NCI-H2107 (cell line): ENCODE measurements at regions not wholly inside any gene's neighbourhood (a gene's known extent, or its start where the extent isn't known, plus 50 kb on each side); places are given as distances from the start of the nearest gene placed in this dataset.
"Not testable (repeated sequence)": the region's sequence is repeated elsewhere in the genome, so short reads cannot be mapped to it uniquely, and the experiment has no call there.

Source experiments
- DNase-seq: peaks from one replicate; lab custom pipeline; 2025; lab: John Stamatoyannopoulos, UW

DNA sequence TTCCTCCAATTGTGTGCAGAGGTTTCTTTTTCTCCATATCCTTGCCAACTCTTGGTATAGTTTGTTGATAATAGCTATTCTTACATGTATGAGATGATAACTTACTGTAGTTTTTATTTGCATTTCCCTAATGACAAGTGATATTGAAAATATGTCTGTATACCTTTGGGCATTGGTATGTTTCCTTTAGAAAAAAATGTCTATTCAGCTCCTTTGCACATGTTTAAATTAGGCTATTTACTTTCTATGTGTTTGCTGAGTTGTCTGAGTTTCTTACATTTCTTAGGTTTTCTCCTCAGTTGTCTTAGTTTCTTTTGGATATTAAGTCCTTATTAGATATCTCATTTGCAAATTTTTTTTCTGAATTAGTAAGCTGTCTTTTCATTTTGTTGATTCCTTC lies 487.3 kb upstream of the EPHA5 start:
- no peak for DNase-seq

DNA sequence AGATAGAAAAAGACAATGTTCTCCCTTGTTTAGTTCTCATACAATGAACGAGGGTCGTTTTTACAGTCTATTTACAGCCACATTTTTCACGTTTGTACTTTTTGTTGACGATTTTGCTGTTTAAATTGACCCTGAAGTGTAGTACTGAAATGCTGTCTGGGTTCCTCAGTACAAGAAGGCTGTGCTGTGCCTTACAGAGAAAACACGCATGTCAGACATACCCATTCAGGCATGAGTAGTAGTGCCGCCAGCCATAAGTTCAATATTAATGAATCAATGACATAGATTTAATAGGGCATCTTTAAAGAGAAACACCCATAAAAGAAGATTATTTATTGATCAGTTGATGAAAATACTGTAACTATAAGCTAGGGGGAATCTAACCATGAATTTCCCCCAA lies 459.8 kb upstream of the EPHA5 start:
- DNase-seq, result no peak

DNA sequence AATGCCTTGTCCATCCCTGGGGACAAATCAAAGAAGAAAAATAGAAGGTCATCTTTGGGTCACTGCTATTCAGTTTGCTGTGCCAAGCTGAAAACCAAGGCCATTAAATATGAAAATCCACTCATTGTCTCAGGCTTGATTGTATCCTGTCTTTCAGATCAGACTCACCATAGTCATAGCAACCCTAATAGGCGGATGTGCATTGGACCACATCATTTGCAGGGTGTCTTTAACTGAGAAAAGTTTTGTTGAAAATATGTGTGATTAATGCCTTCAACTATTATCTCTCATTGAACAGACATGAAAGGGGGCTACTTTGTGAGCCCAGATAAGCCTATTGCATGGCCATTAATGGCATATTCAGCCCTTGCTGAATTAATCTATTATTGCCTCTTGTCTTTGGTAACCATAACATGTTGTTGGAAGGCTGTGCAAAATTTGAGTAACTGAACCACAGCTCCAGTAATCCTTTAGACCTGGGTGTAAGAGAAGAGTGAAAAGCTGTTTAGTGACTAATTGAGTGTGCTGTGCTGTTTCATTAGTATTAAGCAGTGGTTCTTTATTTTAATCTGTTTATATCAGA lies 453.6 kb upstream of the EPHA5 start:
- no peak for DNase-seq

DNA sequence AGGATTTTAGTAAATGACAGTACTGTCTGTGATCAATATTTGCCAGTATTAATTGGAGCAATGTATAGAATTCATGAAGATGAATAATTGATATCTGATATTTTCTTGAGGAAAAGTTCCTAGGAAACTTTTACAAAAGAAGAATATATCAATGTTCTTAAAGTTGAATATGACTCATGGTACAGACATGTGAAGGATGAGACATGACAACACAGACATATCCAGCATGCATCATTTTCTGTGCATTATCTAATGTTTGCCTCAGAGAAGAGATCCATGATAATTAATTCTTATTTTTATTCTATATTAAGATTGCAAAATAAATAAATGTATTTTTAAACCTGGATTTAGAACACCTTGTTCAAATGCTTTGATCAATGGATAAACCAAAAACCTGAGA lies 452.9 kb upstream of the EPHA5 start:
- DNase-seq, result no peak

DNA sequence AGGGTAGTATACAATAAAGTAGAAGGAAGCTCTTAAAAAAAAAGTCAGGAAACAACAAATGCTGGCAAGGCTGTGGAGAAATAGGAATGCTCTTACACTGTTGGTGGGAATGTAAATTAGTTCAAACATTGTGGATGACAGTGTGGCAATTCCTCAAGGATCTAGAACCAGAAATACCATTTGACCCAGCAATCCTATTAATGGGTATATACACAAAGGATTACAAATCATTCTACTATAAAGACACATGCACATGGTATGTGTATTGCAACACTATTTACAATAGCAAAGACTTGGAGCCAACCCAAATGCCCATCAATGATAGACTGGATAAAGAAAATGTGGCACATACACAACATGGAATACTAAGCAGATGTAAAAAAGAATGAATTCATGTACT lies 444.9 kb upstream of the EPHA5 start:
- not testable (repeated sequence) for DNase-seq

DNA sequence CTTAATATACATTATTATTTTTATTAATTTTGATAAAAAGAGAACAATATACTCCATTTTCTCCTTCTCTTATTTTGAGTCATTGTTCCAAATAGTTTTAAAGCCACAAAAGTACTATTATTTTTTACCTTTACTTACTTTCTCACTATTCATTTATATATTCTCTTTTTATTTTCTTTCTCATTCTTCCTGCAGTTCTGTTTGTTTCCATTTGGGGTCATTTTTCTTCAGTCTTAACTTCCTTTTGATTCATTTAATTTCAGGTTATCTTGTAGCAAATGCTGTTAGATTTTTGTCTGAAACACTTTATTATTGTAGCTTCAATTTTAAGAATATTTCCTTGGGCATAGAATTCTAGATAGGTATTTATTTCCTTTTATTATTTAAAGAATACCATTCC lies 438.6 kb upstream of the EPHA5 start:
- no peak for DNase-seq

DNA sequence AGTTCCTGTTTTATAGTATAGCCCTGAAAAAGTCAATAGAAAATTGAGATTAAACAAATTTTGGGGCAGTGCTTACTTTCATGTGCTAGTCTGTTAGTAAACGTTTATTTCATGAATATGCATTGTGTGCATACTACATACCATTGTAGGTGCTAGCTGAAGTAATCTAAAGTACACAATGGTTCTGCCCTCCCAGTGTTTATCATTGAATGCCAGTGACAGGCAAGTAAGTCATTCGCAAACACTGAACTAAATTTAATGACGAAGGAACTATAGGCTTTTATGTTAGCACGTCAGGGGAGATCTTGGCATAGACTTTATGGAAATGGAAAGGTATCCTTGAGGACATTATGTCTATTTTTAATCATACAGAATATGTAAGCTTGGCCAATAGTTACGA lies 426.9 kb upstream of the EPHA5 start:
- no peak for DNase-seq

DNA sequence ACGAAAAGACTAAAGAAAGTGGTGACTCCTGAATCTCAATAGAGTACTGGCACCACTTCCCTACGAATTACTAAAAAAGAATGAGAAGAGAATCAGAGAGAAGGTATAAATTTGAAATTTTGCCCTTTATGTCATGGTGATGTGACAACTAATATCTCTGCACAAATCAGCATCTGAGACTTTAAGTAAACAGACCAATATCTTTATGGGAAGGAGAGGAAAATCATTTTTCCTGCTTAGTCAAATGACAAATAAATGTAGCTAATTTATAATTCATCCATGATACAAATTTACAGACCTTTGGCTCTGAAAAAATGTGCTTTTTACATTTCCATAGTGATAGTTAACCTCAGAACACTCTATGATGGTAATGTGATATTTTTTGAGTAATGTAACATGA lies 424.8 kb upstream of the EPHA5 start:
- no peak for DNase-seq

DNA sequence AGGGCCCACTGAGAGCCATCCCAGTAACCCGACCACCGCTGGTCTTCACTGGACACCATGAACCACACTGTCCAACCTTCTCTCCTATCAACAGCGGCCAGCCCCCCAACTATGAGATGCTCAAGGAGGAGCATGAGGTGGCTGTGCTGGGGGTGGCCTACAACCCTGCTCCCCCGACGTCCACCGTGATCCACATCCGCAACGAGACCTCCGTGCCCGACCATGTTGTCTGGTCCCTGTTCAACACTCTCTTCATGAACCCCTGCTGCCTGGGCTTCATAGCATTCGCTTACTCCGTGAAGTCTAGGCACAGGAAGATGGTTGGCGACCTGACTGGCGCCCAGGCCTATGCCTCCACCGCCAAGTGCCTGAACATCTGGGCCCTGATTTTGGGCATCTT lies 423.8 kb upstream of the EPHA5 start:
- no peak for DNase-seq

DNA sequence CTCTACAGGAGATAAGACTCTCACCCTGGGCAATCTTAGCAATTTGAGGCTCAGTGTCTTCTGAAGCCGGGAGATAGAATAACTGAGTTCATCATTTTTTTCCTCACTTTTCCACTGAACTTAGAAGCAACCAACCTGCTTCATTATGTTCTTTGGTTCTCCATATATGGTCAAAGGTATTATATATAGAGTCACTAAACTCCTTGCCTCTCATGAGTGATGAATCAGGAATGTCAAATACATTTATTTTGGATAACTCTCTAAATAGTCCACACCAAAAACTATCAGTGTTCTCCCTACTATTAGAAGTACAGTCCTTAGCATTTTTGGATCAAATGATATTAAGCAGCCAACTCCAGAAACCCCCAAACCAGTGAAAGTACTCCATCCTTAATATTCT lies 421.5 kb upstream of the EPHA5 start:
- no peak for DNase-seq

DNA sequence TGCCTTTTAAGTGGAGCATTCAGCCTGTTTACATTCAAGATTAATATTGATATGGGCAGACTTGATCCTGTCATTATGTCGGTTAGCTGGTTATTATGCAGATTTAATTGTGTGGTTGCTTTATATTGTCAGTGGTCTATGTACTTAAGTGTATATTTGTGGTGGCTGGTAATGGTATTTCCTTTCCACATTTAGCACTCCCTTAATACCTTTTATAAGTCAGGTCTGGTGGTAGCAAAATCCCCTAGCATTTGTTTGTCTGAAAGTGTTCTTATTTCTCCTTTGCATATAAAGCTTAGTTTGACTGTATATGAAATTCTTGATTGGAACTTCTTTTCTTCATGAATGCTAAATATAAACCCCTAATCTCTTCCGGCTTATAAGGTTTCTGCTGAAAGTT lies 403.7 kb upstream of the EPHA5 start:
- no peak for DNase-seq

DNA sequence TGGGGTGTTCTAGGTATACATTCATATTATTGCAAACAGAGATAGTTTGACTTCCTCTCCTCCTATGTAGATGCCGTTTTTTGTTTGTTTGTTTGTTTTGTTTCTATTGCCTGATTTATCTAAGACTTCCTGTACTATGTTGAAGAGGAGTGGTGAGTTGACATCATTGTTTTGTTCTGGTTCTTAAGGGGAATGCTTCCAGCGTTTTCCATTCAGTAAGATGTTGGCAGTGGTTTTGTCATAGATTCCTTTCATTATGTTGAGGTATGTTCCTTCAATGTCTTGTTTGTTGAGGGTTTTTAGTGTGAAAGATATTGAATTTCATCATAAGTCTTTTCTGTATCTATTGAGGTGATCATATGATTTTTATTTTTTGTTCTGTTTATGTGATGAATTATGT lies 401.6 kb upstream of the EPHA5 start:
- DNase-seq, result no peak

DNA sequence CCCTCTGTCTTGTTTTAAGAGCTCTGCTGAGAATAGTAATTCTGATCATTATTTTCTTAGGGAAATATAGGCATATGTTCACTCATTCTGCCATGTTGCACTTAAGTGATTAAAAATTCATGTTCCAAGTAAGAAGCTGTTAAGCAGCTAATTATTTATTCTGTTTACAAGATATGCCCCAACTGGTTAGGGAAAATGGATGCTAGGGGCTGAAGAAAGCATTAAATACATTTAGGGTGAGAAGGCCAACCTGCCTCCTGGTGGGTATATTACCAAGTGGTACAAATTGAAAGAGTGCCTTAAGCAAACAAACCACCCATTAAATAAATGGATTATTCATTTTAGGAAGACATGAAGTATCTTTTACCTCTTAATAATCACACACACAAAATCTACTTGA lies 392.6 kb upstream of the EPHA5 start:
- DNase-seq, result no peak

DNA sequence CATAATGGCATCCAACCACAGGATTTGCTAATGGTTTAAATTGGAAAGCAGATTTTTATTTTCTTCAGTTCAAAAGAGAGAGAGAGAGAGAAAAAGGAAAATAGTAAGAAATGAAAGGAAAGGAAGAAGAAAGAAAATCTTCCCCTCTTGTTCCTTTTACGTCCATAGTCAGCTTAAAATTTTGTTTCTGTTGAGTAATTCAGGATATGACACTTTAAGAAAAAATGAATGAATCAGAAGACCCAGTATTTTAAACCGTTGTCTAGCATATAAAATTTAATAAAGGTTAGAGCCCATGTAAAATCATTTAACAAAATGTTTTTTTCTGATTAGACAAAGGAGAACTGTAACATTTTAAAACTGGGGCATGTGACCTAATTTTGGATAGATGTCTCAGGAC lies 391.8 kb upstream of the EPHA5 start:
- no peak for DNase-seq

DNA sequence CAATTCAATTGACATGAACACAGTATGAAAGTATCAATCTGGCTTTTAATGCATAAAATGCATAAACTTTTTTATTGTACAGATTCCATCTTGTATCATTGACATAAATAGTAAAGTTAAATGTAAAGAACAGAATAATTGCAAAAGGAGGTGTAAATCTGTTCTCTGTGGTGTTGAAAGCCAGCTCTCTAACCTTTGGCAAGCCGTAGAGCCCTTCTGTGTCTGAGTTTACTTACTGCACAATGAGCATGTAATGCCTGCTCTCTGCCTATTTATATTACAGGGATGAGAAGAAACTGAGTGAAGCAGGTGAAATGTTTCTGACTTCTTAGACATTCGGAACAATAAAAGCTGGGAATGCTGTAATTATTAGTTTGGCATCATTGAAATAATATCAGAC lies 389.3 kb upstream of the EPHA5 start:
- DNase-seq, result no peak

DNA sequence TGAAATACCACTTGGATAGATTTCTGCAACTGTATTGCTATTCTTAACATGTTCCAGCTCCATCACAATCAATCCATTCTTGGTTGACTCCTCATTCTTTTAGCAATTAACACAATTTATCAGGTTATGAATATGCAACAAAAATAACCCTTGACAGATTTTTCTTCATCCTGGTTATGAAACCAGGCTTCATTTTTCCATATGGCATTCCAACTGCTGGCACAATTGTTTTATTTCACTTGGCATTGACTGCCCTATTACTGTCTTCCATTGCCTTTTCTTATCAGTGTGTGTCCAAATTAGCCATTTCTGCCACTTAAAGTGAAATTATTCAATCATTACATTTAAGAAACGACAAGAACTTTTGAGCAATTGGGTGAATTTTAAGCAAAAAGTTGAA lies 388.8 kb upstream of the EPHA5 start:
- DNase-seq, result no peak

DNA sequence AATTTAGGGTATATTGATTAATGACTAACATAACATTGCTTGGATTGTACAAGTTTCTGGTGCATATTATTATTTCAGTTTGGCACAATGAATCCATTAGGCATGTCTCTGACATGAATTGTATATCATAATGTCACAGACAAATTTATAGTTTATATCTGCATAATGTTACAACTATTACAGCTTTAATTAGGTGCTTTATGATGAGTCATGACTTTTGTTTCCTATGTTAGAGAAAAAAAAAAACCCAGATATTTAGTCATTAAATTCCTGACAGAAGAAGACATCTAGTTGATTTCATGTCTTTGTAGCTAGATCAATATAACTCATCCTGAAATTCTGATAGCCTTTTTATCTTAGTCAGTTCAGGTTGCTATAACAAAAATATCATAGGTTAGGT lies 385.7 kb upstream of the EPHA5 start:
- DNase-seq, result no peak

DNA sequence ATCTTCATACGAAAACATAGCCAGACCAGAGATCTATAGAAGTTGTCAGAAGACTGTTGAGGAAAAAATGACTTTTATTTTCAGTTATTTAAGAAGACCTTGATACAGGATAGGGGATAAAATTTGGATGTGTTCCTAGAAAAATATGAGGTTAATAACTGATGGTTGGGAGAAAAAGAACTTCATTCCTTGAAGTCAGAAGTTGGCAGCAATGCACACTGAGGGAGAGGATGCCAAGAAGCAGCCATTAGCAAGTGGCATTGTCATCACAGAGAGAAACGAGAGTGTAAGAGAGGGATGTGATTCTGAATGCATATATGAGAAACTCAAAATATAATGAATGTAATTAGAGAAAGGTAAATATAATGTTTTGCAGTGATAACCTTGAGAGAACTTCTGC lies 382.1 kb upstream of the EPHA5 start:
- DNase-seq, result no peak

DNA sequence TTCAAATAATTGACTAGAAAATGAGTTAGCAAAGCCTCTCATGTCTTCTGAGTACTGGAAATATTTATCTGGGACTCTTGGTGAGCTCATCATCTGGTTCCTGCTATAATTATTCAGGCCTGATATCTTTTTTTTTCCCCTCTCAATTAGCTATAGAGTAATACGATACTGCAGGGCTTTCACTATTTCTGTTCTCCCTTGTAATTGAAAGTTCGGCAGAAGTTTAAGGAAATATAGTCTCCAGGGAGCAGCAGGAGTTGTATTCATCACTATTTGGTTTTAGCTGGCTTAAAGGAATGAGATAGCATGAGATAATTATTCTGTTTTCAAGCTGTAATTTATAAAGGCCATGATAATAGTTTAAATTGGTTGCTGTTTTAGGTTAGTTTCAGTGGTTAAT lies 378.6 kb upstream of the EPHA5 start:
- no peak for DNase-seq

DNA sequence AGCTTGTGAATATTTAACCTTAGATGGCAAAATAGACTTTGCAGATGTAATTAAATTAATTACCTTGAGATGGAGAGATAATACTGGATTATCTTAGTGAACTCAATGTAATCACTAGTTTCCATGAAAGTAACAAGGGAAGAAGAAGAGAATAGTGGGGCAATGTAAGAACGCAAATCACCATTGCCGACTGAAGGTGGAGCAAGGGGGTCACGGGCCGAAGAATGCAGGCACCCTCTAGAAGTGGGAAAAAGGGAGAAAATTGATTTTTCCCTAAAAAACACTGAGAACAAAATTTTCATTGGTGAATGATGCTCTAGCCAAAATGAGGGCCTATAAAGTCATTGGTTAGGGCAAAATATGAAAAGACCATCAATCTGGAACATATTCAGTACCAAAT lies 375.6 kb upstream of the EPHA5 start:
- DNase-seq, result no peak

DNA sequence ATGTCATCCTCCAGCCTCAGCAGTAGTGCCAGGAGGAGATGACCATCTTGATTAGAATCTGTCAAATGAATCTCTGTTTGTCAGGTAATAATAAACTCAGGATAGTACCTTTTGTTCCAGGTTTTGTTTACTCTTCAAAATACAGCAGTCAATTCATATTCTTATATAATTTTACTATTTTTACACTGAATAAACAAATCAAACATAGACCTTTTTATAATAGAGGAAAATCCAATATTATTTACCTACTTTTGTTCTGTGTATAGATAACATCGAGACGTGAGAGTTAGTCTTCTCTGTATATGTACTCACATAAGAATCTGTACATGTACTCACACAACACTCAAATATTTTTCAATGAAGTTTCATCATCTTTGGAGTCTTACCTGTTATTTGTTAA lies 365.4 kb upstream of the EPHA5 start:
- no peak for DNase-seq

DNA sequence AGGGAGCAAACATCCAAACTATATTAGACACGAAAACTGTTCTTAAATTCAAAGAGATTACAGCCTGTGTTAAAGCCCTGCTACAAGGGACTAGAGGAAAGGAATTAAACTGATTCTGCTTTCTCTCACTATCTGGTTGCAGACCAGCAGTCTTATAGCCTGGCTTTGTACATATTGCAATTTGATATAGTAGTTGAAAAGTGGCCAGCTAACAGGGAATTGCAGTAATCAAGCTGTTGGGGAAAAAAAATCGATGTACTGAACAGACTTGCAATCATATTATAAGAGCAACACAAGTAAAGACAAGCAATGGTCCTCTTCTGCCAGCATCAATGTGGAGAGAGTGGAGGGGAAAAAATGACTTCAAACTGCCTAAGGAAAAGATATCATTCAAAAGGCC lies 364.4 kb upstream of the EPHA5 start:
- no peak for DNase-seq

DNA sequence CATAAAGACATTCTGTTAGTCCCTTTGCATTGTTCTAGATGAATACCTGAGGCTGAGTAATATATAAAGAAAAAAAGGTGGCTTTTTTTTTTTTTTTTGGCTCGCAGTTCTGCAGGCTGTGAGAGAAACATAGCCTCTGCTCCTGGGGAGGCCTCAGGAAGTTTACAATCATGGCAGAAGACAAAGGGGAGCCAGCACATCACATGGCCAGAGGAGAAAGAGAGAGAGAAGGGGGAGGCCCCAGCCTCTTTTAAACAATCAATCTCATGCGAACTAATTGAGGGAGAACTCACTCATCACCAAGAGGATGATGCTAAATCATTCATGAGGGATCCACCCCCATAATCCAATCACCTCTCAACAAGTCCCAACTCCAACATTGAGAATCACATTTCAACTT lies 364.0 kb upstream of the EPHA5 start:
- DNase-seq, result no peak

DNA sequence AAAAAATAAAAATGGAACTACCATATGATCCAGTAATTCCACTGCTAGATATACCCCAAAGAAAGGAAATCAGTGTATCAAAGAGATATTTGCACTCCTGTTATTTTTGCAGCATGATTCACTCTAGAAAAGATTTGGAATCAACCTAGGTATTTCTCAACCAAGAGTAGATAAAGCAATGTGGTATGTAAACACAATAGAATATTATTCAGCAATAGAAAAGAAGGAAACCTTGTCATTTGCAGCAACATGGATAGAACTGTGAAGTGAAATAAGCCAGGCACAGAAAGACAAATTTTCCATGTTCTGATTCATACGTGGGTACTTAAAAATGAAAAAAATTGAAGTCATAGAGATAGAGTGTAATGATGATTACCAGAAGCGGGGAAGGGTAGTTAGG lies 362.3 kb upstream of the EPHA5 start:
- DNase-seq, result no peak

DNA sequence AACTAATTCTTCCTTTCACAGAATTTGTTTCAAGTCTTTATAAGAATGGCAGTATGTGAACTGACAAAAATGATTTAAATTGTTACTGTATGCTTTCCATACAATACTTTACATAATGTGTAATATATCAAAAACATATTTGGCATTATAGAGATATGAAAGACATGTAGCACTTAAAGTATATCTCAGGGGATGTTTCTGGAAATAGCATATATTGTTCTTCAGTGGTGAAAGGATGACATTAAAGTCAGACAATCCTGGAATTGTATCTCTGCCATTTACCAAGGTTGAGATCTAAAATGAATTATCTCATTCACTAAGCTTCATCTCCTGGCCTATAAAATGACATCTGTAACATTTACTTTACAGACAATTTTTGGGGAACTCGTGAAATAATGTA lies 358.4 kb upstream of the EPHA5 start:
- DNase-seq, result no peak
